GM18499 (cell line): ENCODE measurements at regions not wholly inside any gene's neighbourhood (a gene's known extent, or its start where the extent isn't known, plus 50 kb on each side); places are given as distances from the start of the nearest gene placed in this dataset.

Source experiments
- ATAC-seq: cut with Tn5 transposase; IDR thresholded peaks from one replicate; pipeline ENCODE4 v1.9.1; 2021; ENCODE audit warnings: moderate number of reproducible peaks; ENCODE audit not compliant: insufficient read depth, unreplicated experiment

DNA sequence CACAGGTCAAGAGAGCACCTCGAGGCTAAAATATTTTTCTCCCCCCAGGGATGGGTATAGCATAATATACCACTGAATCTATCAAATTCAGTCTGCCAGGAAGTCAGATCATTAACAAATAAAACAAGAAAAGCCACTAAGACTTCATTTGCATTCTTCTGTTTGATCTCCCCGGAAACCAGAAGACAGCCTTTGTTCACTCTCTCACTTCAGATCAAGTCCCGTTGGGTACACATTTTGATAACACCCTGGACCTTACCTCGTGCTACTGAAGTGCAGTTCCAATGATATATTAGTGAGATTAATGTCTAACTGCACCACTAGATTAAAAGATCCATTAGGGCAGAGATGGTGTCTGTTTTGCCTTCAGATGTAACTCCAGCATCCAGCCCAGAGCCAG, 157.7 kb upstream of the B3GAT2 start:
- no peak for ATAC-seq

- no peak for ATAC-seq
Observed at GRCh38 chr6:71114986-71115385, 158.1 kb upstream of the B3GAT2 start.

GRCh38 chr6:71119560-71119959, 162.7 kb upstream of the B3GAT2 start:
- no peak for ATAC-seq

GRCh38 chr6:71123051-71123450, 165.6 kb upstream of the OGFRL1 start:
- no peak for ATAC-seq

- ATAC-seq: no peak
Observed at GRCh38 chr6:71124340-71124739, 164.3 kb upstream of the OGFRL1 start.

DNA sequence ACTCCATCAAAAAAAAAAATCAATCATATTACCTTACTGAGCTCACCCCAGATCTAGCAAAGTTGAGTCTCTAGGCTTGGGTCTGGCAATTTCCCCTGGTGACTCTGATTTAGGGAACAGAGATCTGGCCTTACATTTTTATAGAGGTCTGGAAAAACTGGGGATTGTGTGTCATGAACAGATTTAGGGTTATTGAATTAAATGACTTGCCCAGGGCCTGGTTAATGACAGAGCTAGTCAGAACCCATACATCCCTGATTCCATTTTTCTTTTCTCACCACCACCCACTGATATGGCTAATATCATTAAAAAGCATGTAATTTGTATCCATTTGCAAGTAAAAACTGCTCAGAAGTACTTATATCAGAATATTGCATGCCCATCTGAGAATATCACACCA, 163.4 kb upstream of the OGFRL1 start:
- ATAC-seq: no peak

- ATAC-seq: no peak
Observed at GRCh38 chr6:71126506-71126905, 162.1 kb upstream of the OGFRL1 start.

DNA sequence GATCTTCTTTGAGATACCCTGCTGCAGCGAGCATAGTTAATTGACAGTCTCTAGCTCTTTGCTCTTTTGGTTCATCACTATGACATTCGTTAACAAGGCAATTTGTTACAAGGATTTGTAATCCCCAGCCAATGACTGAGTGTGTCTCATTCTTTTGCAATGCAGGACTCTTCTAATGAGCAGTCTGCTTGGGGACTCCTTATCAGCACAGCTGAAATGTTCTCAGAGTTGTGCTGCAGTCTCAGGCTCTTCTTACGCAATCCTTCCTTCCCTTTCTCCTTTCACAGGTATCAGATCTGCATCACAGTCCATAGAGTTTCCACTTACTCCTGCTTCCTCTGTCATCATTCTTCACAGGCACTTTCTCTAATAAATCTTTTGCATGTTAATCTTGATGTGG, 161.2 kb upstream of the OGFRL1 start:
- no peak for ATAC-seq

DNA sequence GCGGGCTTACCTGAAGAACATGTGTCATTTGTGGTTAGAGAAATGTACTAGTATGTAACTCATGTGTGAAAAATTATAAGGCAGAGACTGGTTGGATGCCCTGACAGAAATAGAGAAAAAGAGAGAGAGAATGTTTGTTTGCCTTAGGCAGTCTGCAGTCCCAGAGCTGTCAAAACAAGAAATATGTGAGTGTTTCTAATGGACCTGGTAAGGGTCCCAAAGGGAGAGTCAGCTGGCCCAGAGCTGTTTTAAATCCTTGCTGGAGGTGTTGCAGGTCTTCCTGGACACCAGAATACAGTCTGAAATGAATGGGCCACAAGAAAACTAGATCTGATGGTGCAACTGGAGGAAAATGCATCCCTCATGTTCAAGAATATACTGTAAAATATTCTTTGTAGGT, 158.3 kb upstream of the OGFRL1 start:
- ATAC-seq: no peak

DNA sequence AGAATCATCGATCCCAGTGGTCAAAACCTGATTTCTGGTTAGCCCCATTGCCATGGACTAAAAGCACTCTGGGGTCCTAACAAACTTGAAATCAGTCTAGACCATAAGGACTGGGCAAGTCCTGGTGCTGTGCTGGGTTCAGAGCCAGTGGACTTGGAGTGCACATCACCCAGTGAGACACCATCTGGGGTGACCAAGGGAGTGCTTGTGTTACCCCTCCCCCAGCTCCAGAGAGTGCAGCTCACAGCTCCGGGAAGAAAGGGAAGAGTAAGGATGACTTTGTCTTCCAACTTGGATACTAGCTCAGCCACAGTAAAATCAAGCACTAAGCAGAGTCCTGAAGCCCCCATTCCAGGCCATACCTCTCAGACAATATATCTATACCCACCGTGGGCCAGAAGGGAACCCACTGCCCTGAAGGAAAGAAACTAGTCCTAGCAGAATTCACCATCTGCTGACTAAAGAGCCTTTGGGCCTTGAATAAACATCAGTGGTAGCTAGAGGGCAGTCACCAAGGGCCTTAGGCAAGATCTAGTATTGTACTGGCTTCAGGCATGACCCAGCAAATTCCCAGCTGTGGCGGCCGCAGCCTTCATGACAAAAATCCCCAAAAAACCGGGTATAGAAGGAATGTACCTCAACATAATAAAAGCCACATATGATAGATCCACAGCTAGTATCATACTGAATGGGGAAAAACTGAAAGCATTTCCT, 153.5 kb upstream of the OGFRL1 start:
- no peak for ATAC-seq

GRCh38 chr6:71137973-71138372, 150.6 kb upstream of the OGFRL1 start:
- no peak for ATAC-seq

GRCh38 chr6:71138376-71138775, 150.2 kb upstream of the OGFRL1 start:
- no peak for ATAC-seq

GRCh38 chr6:71139249-71139648, 149.4 kb upstream of the OGFRL1 start:
- ATAC-seq: no peak

DNA sequence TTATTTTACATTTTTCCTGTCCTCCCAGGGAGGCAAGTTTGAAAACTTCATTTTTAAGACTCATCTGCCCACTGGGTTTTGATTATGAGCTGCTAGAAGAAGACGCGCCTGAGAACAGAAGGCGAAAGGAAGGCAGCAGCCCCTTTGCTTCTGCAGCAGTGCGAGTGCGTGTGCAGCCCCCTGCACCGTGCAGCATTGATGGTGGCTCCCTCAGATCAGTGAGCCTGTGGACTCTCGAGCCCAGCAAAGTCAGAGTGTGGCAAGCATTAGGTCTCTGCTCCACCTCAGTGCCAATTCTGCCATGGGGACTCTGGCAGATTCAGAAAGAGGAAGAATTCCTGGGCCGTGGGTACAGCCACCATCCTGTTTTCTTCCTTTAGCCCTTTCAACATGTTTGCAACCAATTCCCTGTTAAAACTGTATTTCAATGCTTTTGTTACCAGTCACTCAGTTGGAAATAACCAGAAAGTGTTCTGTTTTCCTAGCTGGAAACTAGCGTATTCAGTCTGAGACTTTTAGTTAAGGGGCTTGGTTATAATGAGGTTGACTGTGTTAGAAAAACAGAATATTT, 134.8 kb upstream of the OGFRL1 start:
- no peak for ATAC-seq

GRCh38 chr6:71157345-71157744, 131.3 kb upstream of the OGFRL1 start:
- ATAC-seq: no peak

GRCh38 chr6:71164890-71165289, 123.7 kb upstream of the OGFRL1 start:
- no peak for ATAC-seq

- no peak for ATAC-seq
Observed at GRCh38 chr6:71168233-71168765, 120.3 kb upstream of the OGFRL1 start.

- no peak for ATAC-seq
Observed at GRCh38 chr6:71171497-71172070, 117.0 kb upstream of the OGFRL1 start.

GRCh38 chr6:71179249-71179885, 109.2 kb upstream of the OGFRL1 start:
- no peak for ATAC-seq

- ATAC-seq: no peak
Observed at GRCh38 chr6:71181565-71181964, 107.0 kb upstream of the OGFRL1 start.

- ATAC-seq: no peak
Observed at GRCh38 chr6:71187141-71187540, 101.5 kb upstream of the OGFRL1 start.
